ENCODE measurements at regions not wholly inside any gene's neighbourhood (a gene's known extent, or its start where the extent isn't known, plus 50 kb on each side); places are given as distances from the start of the nearest gene placed in this dataset.

- TF ChIP-seq ZBTB33 (IDR thresholded peaks at IDR 0.05; ENCODE audit: extremely low read depth, insufficient replicate concordance, low read length) (no peak), MAX (IDR thresholded peaks at IDR 0.05) (no peak), EGR1 (IDR thresholded peaks at IDR 0.05; ENCODE audit: low read depth) (no peak), TCF7L2 (IDR thresholded peaks at IDR 0.05; ENCODE audit: borderline replicate concordance, extremely low read depth, insufficient read depth, insufficient read length) (no peak), RAD21 (IDR thresholded peaks at IDR 0.05; ENCODE audit: low read depth) (no peak), ATF3 (IDR thresholded peaks at IDR 0.05) (no peak), POLR2AphosphoS5 (IDR thresholded peaks at IDR 0.05; ENCODE audit: low read depth, low read length) (no peak), ELF1 (IDR thresholded peaks at IDR 0.05; ENCODE audit: borderline replicate concordance, low read depth) (no peak), REST (IDR thresholded peaks at IDR 0.05; ENCODE audit: low read depth) (no peak), SP1 (IDR thresholded peaks at IDR 0.05; ENCODE audit: low read depth) (no peak), JUND (IDR thresholded peaks at IDR 0.05) (no peak), FOSL1 (IDR thresholded peaks at IDR 0.05; ENCODE audit: low read depth) (no peak), CBX3 (IDR thresholded peaks at IDR 0.05; ENCODE audit: low read depth) (no peak), YY1 (IDR thresholded peaks at IDR 0.05; ENCODE audit: extremely low read depth, insufficient replicate concordance, low read depth, low read length) (no peak), ZFX (IDR thresholded peaks at IDR 0.05) (no peak), EZH2 (IDR thresholded peaks at IDR 0.05) (no peak)
- DNase-seq (ENCODE audit: low read depth, low spot score) (no peak), ATAC-seq (no peak)
- no peaks in the 10 kb centered on the region for H3K36me3 ChIP-seq (ENCODE audit: control insufficient read depth in 1 of 2, insufficient read depth in 2 of 2, low read length in 2 of 2)
- no peak overlapping the region for H3K4me3 ChIP-seq (replicated peaks in 1 of 2; ENCODE audit: low read depth in 1 of 2, low read length in 2 of 2)
- ChIA-PET CTCF (no interaction called here), RAD21 (ENCODE audit: low non-redundant PET in 1 of 2, low total read pairs in 2 of 2, uncharacterized antibody in 2 of 2, unreplicated experiment in 2 of 2) (no interaction called here), POLR2A (no interaction called here)
- no peak overlapping the region for H3K4me2 ChIP-seq (ENCODE audit: low read length)
- no peaks in the 10 kb centered on the region for H3K27me3 ChIP-seq (ENCODE audit: insufficient read depth, low read length)
- H3K9me3 ChIP-seq (ENCODE audit: control insufficient read depth in 1 of 2, insufficient read depth in 1 of 2, low read depth in 1 of 2, low read length in 2 of 2), result peaks cover 17 to 32% of the 10 kb centered on the region in 2 experiments
- no peak overlapping the region for H2AFZ ChIP-seq (ENCODE audit: low read depth, low read length, poor library complexity, severe bottlenecking)
- H3K79me2 ChIP-seq (ENCODE audit: insufficient read depth, low read length), result no peaks in the 10 kb centered on the region
- H4K20me1 ChIP-seq (ENCODE audit: insufficient read depth), result no peaks in the 10 kb centered on the region
- H3K4me1 ChIP-seq (ENCODE audit: control insufficient read depth in 1 of 2, insufficient read depth in 2 of 2, low read length in 2 of 2), result no peaks in the 10 kb centered on the region
- no peaks in the 10 kb centered on the region for H3K9me2 ChIP-seq (ENCODE audit: insufficient read depth)
- intact Hi-C loops (cut with micrococcal nuclease), result no loop called here
- BruUV-seq (replicated peaks), result no TSS peak
- H3K27ac ChIP-seq (ENCODE audit: low read depth, low read length), result no peak overlapping the region
- no peak overlapping the region for H3K9ac ChIP-seq (ENCODE audit: low read length)
Observed at GRCh38 chr17:54348234-54348633, 525.5 kb downstream of the KIF2B start.
